GM21786 (cell line): ENCODE measurements at regions not wholly inside any gene's neighbourhood (a gene's known extent, or its start where the extent isn't known, plus 50 kb on each side); places are given as distances from the start of the nearest gene placed in this dataset.
"Not testable (repeated sequence)": the region's sequence is repeated elsewhere in the genome, so short reads cannot be mapped to it uniquely, and the experiment has no call there.

Experiments
- ATAC-seq: cut with Tn5 transposase; IDR thresholded peaks from one replicate; pipeline ENCODE4 v1.9.1; 2021; ENCODE audit not compliant: unreplicated experiment

DNA sequence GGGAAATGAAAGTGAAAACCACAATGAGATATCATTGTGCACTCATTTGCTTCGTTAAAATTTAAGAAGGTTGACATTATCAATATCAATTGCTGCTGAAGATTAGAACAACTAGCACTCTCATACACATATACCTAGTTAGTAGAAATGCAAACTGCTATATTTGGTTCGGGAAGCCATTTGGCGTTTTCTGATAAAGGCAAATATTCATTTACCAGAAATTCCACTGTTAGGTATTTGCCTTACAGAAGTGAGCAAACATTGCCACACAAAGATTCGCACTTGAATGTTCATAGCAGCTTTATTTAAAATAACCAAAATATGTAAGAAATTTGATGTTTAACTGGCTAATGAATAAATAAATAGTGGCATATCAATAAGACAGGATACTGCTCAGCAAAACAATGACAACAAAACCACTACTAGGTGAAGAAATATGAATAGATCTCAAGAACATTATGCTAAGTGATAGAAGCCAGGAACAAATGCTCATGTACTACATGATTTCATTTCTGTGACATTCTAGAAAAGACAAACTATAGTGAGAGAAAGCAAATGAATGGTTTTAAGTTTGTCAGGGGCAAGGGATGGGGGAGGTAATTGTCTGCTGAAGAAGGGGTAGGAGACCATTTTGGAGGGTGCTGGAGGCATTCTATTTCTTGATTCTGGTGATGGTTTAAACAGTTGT, 387.8 kb downstream of the PTH2R start:
- ATAC-seq, result no peak

DNA sequence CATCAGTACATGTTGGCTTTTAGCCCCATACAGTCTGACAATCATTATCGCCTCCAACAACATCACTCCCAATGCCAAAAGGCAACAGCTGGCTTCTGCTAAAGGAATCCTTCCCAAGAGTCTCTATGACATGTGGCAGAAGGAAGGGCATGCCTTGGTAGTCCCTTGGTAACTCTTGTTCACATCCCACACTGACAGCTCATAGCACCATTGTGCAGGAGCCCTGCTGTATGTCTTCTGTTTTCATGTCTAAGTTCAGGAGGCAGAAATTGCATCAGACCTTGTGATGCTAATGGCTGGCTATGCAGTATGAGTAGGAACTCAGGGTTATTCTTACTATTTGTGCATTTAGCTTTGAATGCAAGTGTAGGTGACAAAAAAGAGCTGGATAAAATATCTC, 392.1 kb downstream of the PTH2R start:
- no peak for ATAC-seq

- ATAC-seq, result no peak
Measured at GRCh38 chr2:208799397-208799796, 392.8 kb downstream of the PTH2R start.

DNA sequence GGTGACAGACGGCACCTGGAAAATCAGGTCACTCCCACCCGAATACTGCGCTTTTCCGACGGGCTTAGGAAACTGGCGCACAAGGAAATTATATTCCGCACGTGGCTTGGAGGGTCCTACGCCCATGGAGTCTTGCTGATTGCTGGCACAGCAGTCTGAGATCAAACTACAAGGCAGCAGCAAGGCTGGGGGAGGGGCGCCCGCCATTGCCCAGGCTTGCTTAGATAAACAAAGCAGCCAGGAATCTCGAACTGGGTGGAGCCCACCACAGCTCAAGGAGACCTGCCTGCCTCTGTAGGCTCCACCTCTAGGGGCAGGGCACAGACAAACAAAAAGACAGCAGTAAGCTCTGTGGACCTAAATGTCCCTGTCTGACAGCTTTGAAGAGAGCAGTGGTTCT, 394.3 kb downstream of the PTH2R start:
- not testable (repeated sequence) for ATAC-seq

- ATAC-seq, result no peak
Measured at GRCh38 chr2:208807756-208808155, 401.2 kb downstream of the PTH2R start.

GRCh38 chr2:208811885-208812284, 405.3 kb downstream of the PTH2R start:
- ATAC-seq, result not testable (repeated sequence)

GRCh38 chr2:208819190-208819589, 412.6 kb downstream of the PTH2R start:
- ATAC-seq, result no peak

DNA sequence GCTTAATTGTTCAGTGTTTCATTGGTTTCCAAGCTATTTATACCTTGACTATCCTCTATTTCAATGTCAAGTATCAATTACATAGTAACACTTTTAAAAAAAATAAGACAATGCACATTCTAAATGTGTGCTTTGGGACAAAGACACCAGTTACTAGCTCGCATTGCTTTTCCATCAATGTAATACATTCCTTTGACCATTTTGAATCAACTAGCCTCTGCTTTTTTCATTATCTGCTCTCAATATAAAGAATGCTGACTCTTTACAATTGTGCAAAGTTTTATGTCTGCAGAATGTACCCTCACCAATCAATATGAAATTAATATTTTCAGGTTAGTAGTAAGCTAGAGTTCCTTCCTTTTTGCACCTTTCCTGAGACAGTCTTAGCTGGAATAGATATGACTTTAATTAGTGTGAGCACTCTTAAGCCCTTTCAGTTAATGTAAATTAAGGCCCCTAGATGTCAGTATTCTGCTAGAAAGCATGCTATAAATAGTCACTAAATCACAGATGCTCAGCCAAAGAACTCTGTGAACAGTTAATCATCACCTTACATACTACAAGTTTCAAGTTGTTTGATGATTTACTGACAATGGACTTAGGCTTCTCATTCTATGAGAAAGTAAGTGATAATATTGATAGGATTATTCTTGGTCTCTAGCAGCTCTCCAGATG, 413.6 kb downstream of the PTH2R start:
- ATAC-seq, result peak; percentile 95

- ATAC-seq, result no peak
Measured at GRCh38 chr2:208827109-208827508, 420.5 kb downstream of the PTH2R start.

GRCh38 chr2:208827549-208828221, 421.1 kb downstream of the PTH2R start:
- no peak for ATAC-seq

DNA sequence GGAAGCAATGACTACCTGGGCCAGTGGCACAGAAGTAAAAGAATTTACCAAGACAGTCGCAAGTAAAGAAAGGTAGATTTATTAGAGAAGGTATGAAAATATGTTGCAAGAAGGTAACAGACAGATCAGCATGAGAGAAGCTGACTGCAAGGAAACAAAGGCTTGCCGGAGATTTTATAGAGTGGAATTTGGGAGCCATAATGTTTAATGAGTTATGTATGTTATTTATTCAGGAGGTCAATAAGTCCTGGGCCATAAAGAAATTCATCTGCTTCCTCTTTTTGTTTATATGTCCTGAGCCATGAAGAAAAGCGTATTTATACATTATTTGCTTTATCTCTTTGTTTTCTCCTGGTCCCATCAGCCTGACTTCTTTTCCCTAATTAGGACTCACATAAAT, 423.6 kb downstream of the PTH2R start:
- ATAC-seq, result no peak

- no peak for ATAC-seq
Measured at GRCh38 chr2:208847651-208848050, 441.1 kb downstream of the PTH2R start.

DNA sequence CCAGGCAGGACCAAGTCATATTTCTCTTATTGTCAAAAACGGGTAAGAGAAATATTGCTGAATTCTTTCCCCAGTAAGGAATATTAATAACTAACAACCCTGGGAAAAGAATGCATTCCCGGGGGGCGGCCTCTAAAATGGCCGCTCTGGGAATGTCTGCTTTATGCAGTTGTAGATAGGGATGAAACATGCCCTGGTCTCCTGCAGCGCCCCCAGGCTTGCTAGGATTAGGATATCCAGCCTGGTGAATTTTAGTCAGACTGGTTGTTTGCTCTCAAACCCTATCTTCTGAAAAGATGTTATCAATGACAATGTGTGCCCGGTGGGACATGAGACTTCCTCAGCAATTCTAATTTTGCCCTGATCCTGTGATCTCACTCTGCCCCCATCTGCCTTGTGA, 448.1 kb downstream of the PTH2R start:
- no peak for ATAC-seq

DNA sequence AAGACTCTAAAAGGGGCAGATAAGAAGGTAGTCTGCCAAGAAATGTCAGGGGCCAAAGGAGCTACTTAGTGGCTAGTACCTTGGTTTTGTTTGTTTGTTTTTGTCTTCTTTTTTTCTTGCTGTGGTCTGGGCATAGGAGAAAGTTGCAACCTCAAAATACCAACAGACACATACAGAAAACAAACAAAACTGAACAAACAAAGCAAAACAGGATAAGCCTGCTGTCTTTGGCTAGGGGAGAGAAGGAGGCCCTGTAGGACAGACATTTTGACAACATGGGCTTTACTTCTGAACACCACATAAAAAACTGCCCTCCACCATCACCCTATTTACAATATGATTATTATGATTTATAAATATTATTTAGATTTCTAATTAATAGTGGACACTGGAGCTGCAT, 460.8 kb downstream of the PTH2R start:
- no peak for ATAC-seq

DNA sequence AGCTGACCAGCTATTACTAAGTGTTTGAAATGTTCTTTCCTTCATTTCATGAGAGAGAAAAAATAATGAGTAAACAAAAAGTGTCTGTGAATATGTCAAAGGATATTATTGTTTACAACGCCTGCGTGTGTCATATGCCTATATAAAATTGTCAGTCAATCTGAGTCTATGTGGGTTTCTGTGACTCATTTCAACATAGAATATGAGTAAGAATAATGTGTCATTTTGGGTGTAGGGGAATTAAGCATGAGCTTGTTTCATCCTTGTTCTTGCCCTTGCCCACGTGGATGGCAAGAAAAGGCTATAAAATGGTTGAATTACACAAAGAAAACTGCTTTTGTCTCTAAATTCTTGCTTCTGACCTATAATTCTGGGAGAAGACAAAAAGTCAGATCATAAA, 466.0 kb downstream of the PTH2R start:
- no peak for ATAC-seq

DNA sequence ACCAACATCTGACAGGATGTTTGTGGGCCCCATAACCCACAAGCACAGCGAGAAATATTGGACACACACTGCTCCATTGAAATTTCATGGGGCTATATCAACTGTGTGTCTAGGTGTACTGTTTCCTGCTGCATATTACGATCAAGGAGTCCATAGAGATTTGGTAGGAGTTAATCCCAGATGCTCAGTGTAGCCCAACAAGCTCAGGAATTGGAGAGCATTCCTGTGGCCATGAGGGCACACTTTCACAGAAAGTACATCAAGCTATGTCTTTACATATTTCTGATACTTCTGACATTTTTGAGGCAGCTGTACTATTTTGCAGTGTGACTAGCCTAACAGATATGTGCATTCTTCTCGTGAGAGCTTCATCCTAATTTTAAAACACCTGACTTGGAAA, 473.1 kb downstream of the PTH2R start:
- no peak for ATAC-seq

GRCh38 chr2:208880171-208880570, 473.6 kb downstream of the PTH2R start:
- ATAC-seq, result no peak

GRCh38 chr2:208890486-208890885, 483.9 kb downstream of the PTH2R start:
- ATAC-seq, result no peak

GRCh38 chr2:208892203-208892602, 485.6 kb downstream of the PTH2R start:
- ATAC-seq, result no peak

DNA sequence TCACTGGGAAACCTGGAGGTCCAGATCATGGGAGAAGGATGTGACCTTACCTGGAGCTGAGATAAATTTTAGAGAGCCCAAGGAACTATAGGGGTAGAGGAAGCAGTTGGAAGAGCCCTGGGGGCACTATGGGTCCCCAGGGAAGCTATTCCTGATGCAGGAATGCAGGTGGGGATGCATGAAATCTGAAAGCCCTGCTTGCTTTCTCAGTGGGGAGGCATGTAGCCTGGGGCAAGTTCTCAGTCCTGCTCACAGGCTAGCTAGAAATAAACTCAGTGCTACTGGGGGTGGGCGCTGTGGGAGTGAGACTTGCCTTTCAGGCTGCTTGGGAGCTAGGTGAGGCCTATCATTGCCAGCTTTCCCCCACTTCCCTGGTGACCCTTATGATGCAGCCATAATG, 499.7 kb downstream of the PTH2R start:
- no peak for ATAC-seq

- no peak for ATAC-seq
Measured at GRCh38 chr2:208915401-208915800, 508.4 kb upstream of the MAP2 start.

- ATAC-seq, result no peak
Measured at GRCh38 chr2:208916881-208917280, 507.0 kb upstream of the MAP2 start.
